HCT116 (cell line): ENCODE measurements at regions not wholly inside any gene's neighbourhood (a gene's known extent, or its start where the extent isn't known, plus 50 kb on each side); places are given as distances from the start of the nearest gene placed in this dataset.

Experiments
- ATAC-seq: fragments of 200-7000 bp; cut with Tn5 transposase; 2 replicates; pipeline ENCODE4 v1.9.1; 2020; ENCODE audit warnings: mild to moderate bottlenecking, moderate library complexity
- BruUV-seq: library from RNA; stranded (reverse); fragments of 400-500 nt; replicated peaks from 2 replicates; lab custom pipeline; 2021; lab: Mats Ljungman, UMichigan
- CTCF ChIA-PET: fragments of 300-600 bp; sonication (Branson Sonifier 250); formaldehyde crosslinking; loops from one replicate; lab custom pipeline; 2021; ENCODE audit warnings: antibody characterized with exemption; lab: Charles Lee
- POLR2A ChIA-PET: fragments of 300-600, 350-600 bp; sonication (Branson Sonifier 250); formaldehyde crosslinking; loops from one replicate; lab custom pipeline; 2021; ENCODE audit warnings: antibody characterized with exemption; lab: Charles Lee
- RAD21 ChIA-PET, 2 experiments: fragments of 300-600 bp; sonication (Branson Sonifier 250); formaldehyde crosslinking; loops; one replicate each; lab custom pipeline; 2023; ENCODE audit warnings: low total read pairs in 2 of 2; ENCODE audit not compliant: uncharacterized antibody in 2 of 2, unreplicated experiment in 2 of 2, low non-redundant PET in 1 of 2; lab: Charles Lee
- DNase-seq: peaks from one replicate; pipeline ENCODE4 v3.0.0-alpha.2; 2010; ENCODE audit warnings: low read depth, low spot score
- H2AFZ ChIP-seq: fragments of 200-600 bp; shearing (Covaris generic), sonication (generic); 2 replicates; pipeline ENCODE4 v1.6.1; 2017; ENCODE audit warnings: low read depth, mixed run types, mixed read lengths, antibody characterized with exemption, low read length; ENCODE audit not compliant: poor library complexity, severe bottlenecking
- H3K27ac ChIP-seq: 2 replicates; pipeline ENCODE4 v1.5.1; 2012; ENCODE audit warnings: low read depth, low read length
- H3K27me3 ChIP-seq: fragments of 200-600 bp; sonication (generic); 2 replicates; pipeline ENCODE4 v1.6.1; 2016; ENCODE audit warnings: mixed run types, low read length, mixed read lengths; ENCODE audit not compliant: insufficient read depth
- H3K36me3 ChIP-seq, 2 experiments: fragments of 200-500 bp in 1 of 2; fragments of 200-600 bp in 1 of 2; sonication (Bioruptor generic) in 1 of 2; sonication (generic) in 1 of 2; 2 replicates each; pipeline versions ENCODE4 v1.5.1 to v1.6.1; 2014 to 2016; ENCODE audit warnings: low read length in 2 of 2, inconsistent platforms in 1 of 2, mixed read lengths in 1 of 2, mixed run types in 1 of 2; ENCODE audit not compliant: insufficient read depth in 2 of 2, control insufficient read depth in 1 of 2
- H3K4me1 ChIP-seq, 2 experiments: fragments of 200-600 bp in 1 of 2; sonication (generic) in 1 of 2; 2 replicates each; pipeline versions ENCODE4 v1.5.1 to v1.6.1; 2012 to 2017; ENCODE audit warnings: low read length in 2 of 2, inconsistent platforms in 1 of 2, mild to moderate bottlenecking in 1 of 2, mixed read lengths in 1 of 2, mixed run types in 1 of 2, moderate library complexity in 1 of 2; ENCODE audit not compliant: insufficient read depth in 2 of 2, control insufficient read depth in 1 of 2
- H3K4me2 ChIP-seq: fragments of 200-600 bp; sonication (generic); 2 replicates; pipeline ENCODE4 v1.6.1; 2017; ENCODE audit warnings: mixed run types, low read length, mixed read lengths
- H3K4me3 ChIP-seq, 2 experiments: fragments of 200-600 bp in 1 of 2; sonication (generic) in 1 of 2; replicated peaks in 1 of 2; 2 replicates each; pipeline ENCODE4 v1.5.1; 2011 to 2016; ENCODE audit warnings: low read length in 2 of 2, control low read depth in 1 of 2, low read depth in 1 of 2, mild to moderate bottlenecking in 1 of 2, mixed read lengths in 1 of 2, mixed run types in 1 of 2
- H3K79me2 ChIP-seq: fragments of 200-600 bp; sonication (generic); 2 replicates; pipeline ENCODE4 v1.6.1; 2017; ENCODE audit warnings: mild to moderate bottlenecking, mixed run types, low read length, moderate library complexity, mixed read lengths; ENCODE audit not compliant: insufficient read depth
- H3K9ac ChIP-seq: fragments of 200-600 bp; sonication (generic); 2 replicates; pipeline ENCODE4 v1.6.1; 2016; ENCODE audit warnings: low read length, mixed read lengths
- H3K9me2 ChIP-seq: fragments of 200-600 bp; sonication (generic), shearing (Covaris generic); 2 replicates; pipeline ENCODE4 v1.6.1; 2017; ENCODE audit warnings: mixed run types, mild to moderate bottlenecking, moderate library complexity; ENCODE audit not compliant: insufficient read depth
- H3K9me3 ChIP-seq, 2 experiments: fragments of 200-500 bp in 1 of 2; fragments of 200-600 bp in 1 of 2; sonication (Bioruptor generic) in 1 of 2; sonication (generic) in 1 of 2; 2 replicates each; pipeline ENCODE4 v1.6.1; 2014 to 2017; ENCODE audit warnings: low read length in 2 of 2, mixed read lengths in 2 of 2, inconsistent platforms in 1 of 2, low read depth in 1 of 2, mild to moderate bottlenecking in 1 of 2, mixed run types in 1 of 2, moderate library complexity in 1 of 2; ENCODE audit not compliant: control insufficient read depth in 1 of 2, insufficient read depth in 1 of 2
- H4K20me1 ChIP-seq: fragments of 200-600 bp; sonication (generic), shearing (Covaris generic); 2 replicates; pipeline ENCODE4 v1.6.1; 2017; ENCODE audit warnings: mixed run types, mild to moderate bottlenecking, moderate library complexity; ENCODE audit not compliant: insufficient read depth
- CEBPB ChIP-seq: IDR thresholded peaks from 2 replicates; pipeline ENCODE4 v1.6.1; 2012; ENCODE audit warnings: low read depth
- EGR1 ChIP-seq: IDR thresholded peaks from 2 replicates; pipeline ENCODE4 v1.6.1; 2012; ENCODE audit warnings: low read depth
- ELF1 ChIP-seq: IDR thresholded peaks from 2 replicates; pipeline ENCODE4 v1.6.1; 2012; ENCODE audit warnings: low read depth, borderline replicate concordance
- EZH2 ChIP-seq: fragments of 200-600 bp; sonication (generic); IDR thresholded peaks from 2 replicates; pipeline ENCODE4 v1.6.1; 2017; ENCODE audit warnings: antibody characterized with exemption, mixed run types
- EZH2phosphoT487 ChIP-seq: fragments of 200-600 bp; IDR thresholded peaks from 2 replicates; pipeline ENCODE4 v1.6.1; 2018; ENCODE audit warnings: antibody characterized with exemption, borderline replicate concordance
- FOSL1 ChIP-seq: IDR thresholded peaks from 2 replicates; pipeline ENCODE4 v1.6.1; 2012; ENCODE audit warnings: low read depth
- JUND ChIP-seq: IDR thresholded peaks from 2 replicates; pipeline ENCODE4 v1.6.1; 2012
- POLR2A ChIP-seq: IDR thresholded peaks from 2 replicates; pipeline ENCODE4 v1.7.0; 2011; ENCODE audit warnings: borderline replicate concordance; ENCODE audit not compliant: insufficient read depth, insufficient read length; ENCODE audit errors: extremely low read depth
- POLR2AphosphoS5 ChIP-seq: IDR thresholded peaks from 2 replicates; pipeline ENCODE4 v1.6.1; 2011; ENCODE audit warnings: mild to moderate bottlenecking, low read depth, low read length, moderate library complexity
- RAD21 ChIP-seq: IDR thresholded peaks from 2 replicates; pipeline ENCODE4 v1.6.1; 2012; ENCODE audit warnings: low read depth, mild to moderate bottlenecking
- SRF ChIP-seq: IDR thresholded peaks from 2 replicates; pipeline ENCODE4 v1.6.1; 2012; ENCODE audit warnings: low read depth
- TCF7L2 ChIP-seq: IDR thresholded peaks from 2 replicates; pipeline ENCODE4 v1.7.0; 2011; ENCODE audit warnings: borderline replicate concordance, inconsistent platforms; ENCODE audit not compliant: insufficient read depth, insufficient read length; ENCODE audit errors: extremely low read depth
- YY1 ChIP-seq: IDR thresholded peaks from 2 replicates; pipeline ENCODE4 v1.6.1; 2011; ENCODE audit warnings: low read length, low read depth, moderate library complexity, mild to moderate bottlenecking; ENCODE audit not compliant: insufficient replicate concordance; ENCODE audit errors: extremely low read depth
- ZFX ChIP-seq: fragments of 450-650 bp; IDR thresholded peaks from 2 replicates; pipeline ENCODE4 v1.6.1; 2017
- intact Hi-C: fragments of 100-400 bp; cut with micrococcal nuclease; formaldehyde crosslinking; loops from 2 replicates; pipeline ENCODE4 v1.10.0; 2022
- TF ChIP-seq, protein P1 (sequence below): IDR thresholded peaks from 2 replicates; pipeline ENCODE4 v1.6.1; 2011; ENCODE audit warnings: mild to moderate bottlenecking, low read length, moderate library complexity; ENCODE audit not compliant: insufficient replicate concordance; ENCODE audit errors: extremely low read depth
- TF ChIP-seq, protein P2 (sequence below), 3 experiments: fragments of 200-600 bp in 1 of 3; sonication (generic) in 1 of 3; IDR thresholded peaks in 2 of 3; conservative IDR thresholded peaks in 1 of 3; 2 replicates each; pipeline ENCODE4 v1.5.1; 2012 to 2017; ENCODE audit warnings: low read depth in 2 of 3, low read length in 2 of 3, antibody characterized with exemption in 1 of 3, borderline replicate concordance in 1 of 3, control low read depth in 1 of 3, mild to moderate bottlenecking in 1 of 3, mixed read lengths in 1 of 3, mixed run types in 1 of 3, moderate library complexity in 1 of 3; ENCODE audit not compliant: insufficient read depth in 1 of 3
- TF ChIP-seq, protein P3 (sequence below): IDR thresholded peaks from 2 replicates; pipeline ENCODE4 v1.6.1; 2012; ENCODE audit warnings: low read depth
- TF ChIP-seq, protein P4 (sequence below): IDR thresholded peaks from 2 replicates; pipeline ENCODE4 v1.6.1; 2012
- TF ChIP-seq, protein P5 (sequence below): IDR thresholded peaks from 2 replicates; pipeline ENCODE4 v1.6.1; 2012

DNA sequence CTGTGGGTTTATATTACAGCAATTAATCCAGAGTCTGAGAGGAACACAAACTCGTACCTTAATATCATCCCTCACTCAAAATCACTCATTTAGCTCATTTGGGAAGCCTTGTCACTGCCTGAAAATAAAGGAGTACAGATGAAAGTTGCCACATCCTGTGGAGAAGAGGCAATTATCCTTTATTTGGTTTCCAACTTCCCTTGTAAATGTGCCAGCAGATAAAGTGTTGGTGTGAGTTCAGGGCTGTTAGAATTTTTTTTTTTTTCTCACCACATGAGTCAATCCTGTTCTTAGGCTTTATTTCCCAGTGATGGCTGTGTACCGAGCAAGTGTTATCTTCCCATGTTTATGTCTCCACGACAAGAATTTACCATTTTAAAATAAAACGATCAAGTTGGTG lies 99.0 kb upstream of the SMIM30 start:
- no peaks in the 10 kb centered on the region for H3K9me2 ChIP-seq
- no peak overlapping the region for H3K4me3 ChIP-seq
- H4K20me1 ChIP-seq: no peaks in the 10 kb centered on the region
- H3K79me2 ChIP-seq: no peaks in the 10 kb centered on the region
- ChIA-PET RAD21 (no interaction called here), POLR2A (no interaction called here), CTCF (no interaction called here)
- no peak overlapping the region for H2AFZ ChIP-seq
- DNase-seq (no peak), ATAC-seq (no peak)
- no peaks in the 10 kb centered on the region for H3K27me3 ChIP-seq
- no peak overlapping the region for H3K9ac ChIP-seq
- H3K27ac ChIP-seq: no peak overlapping the region
- no peaks in the 10 kb centered on the region for H3K4me1 ChIP-seq
- TF ChIP-seq, protein P1, sequence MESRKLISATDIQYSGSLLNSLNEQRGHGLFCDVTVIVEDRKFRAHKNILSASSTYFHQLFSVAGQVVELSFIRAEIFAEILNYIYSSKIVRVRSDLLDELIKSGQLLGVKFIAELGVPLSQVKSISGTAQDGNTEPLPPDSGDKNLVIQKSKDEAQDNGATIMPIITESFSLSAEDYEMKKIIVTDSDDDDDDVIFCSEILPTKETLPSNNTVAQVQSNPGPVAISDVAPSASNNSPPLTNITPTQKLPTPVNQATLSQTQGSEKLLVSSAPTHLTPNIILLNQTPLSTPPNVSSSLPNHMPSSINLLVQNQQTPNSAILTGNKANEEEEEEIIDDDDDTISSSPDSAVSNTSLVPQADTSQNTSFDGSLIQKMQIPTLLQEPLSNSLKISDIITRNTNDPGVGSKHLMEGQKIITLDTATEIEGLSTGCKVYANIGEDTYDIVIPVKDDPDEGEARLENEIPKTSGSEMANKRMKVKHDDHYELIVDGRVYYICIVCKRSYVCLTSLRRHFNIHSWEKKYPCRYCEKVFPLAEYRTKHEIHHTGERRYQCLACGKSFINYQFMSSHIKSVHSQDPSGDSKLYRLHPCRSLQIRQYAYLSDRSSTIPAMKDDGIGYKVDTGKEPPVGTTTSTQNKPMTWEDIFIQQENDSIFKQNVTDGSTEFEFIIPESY: no peak
- TF ChIP-seq, protein P2, sequence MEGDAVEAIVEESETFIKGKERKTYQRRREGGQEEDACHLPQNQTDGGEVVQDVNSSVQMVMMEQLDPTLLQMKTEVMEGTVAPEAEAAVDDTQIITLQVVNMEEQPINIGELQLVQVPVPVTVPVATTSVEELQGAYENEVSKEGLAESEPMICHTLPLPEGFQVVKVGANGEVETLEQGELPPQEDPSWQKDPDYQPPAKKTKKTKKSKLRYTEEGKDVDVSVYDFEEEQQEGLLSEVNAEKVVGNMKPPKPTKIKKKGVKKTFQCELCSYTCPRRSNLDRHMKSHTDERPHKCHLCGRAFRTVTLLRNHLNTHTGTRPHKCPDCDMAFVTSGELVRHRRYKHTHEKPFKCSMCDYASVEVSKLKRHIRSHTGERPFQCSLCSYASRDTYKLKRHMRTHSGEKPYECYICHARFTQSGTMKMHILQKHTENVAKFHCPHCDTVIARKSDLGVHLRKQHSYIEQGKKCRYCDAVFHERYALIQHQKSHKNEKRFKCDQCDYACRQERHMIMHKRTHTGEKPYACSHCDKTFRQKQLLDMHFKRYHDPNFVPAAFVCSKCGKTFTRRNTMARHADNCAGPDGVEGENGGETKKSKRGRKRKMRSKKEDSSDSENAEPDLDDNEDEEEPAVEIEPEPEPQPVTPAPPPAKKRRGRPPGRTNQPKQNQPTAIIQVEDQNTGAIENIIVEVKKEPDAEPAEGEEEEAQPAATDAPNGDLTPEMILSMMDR (IDR thresholded peaks at IDR 0.05 in 2 of 3, conservative IDR thresholded peaks at IDR 0.05 in 1 of 3; ENCODE audit: borderline replicate concordance in 1 of 3, insufficient read depth in 1 of 3, low read depth in 2 of 3, low read length in 2 of 3): no peak
- TF ChIP-seq TCF7L2 (no peak), SRF (no peak), ELF1 (no peak), ZFX (no peak), FOSL1 (no peak), YY1 (no peak), EZH2 (no peak), CEBPB (no peak), POLR2AphosphoS5 (no peak), EGR1 (no peak), RAD21 (no peak), POLR2A (no peak), JUND (no peak), EZH2phosphoT487 (no peak)
- TF ChIP-seq, protein P3, sequence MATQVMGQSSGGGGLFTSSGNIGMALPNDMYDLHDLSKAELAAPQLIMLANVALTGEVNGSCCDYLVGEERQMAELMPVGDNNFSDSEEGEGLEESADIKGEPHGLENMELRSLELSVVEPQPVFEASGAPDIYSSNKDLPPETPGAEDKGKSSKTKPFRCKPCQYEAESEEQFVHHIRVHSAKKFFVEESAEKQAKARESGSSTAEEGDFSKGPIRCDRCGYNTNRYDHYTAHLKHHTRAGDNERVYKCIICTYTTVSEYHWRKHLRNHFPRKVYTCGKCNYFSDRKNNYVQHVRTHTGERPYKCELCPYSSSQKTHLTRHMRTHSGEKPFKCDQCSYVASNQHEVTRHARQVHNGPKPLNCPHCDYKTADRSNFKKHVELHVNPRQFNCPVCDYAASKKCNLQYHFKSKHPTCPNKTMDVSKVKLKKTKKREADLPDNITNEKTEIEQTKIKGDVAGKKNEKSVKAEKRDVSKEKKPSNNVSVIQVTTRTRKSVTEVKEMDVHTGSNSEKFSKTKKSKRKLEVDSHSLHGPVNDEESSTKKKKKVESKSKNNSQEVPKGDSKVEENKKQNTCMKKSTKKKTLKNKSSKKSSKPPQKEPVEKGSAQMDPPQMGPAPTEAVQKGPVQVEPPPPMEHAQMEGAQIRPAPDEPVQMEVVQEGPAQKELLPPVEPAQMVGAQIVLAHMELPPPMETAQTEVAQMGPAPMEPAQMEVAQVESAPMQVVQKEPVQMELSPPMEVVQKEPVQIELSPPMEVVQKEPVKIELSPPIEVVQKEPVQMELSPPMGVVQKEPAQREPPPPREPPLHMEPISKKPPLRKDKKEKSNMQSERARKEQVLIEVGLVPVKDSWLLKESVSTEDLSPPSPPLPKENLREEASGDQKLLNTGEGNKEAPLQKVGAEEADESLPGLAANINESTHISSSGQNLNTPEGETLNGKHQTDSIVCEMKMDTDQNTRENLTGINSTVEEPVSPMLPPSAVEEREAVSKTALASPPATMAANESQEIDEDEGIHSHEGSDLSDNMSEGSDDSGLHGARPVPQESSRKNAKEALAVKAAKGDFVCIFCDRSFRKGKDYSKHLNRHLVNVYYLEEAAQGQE: no peak
- TF ChIP-seq, protein P4, sequence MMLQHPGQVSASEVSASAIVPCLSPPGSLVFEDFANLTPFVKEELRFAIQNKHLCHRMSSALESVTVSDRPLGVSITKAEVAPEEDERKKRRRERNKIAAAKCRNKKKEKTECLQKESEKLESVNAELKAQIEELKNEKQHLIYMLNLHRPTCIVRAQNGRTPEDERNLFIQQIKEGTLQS: no peak
- TF ChIP-seq, protein P5, sequence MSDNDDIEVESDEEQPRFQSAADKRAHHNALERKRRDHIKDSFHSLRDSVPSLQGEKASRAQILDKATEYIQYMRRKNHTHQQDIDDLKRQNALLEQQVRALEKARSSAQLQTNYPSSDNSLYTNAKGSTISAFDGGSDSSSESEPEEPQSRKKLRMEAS: no peak
- TF ChIP-seq, all 23 proteins: peak for 0
- Histone ChIP-seq H3K36me3 (no peaks in the 10 kb centered on the region), H3K9me3 (no peaks in the 10 kb centered on the region), H3K4me2 (no peak overlapping the region)
- no TSS peak for BruUV-seq
- intact Hi-C loops: no loop called here
